Neural cell (in vitro differentiated cells): ENCODE measurements at regions not wholly inside any gene's neighbourhood (a gene's known extent, or its start where the extent isn't known, plus 50 kb on each side); places are given as distances from the start of the nearest gene placed in this dataset.

Source experiments
- H2AFZ ChIP-seq: fragments of 200-600, 300-800 bp; sonication (generic), shearing (Covaris generic); 2 replicates; pipeline ENCODE4 v1.6.0; 2014; ENCODE audit warnings: low read depth, mild to moderate bottlenecking, antibody characterized with exemption, low read length, moderate library complexity
- H3F3A ChIP-seq: fragments of 200-600 bp; shearing (Covaris generic); 2 replicates; pipeline ENCODE4 v1.6.1; 2016; ENCODE audit warnings: mild to moderate bottlenecking, moderate library complexity, mixed read lengths, antibody characterized with exemption, low read length; ENCODE audit not compliant: insufficient read depth, poor library complexity, severe bottlenecking
- H3K27ac ChIP-seq: fragments of 200-600, 300-800 bp; sonication (generic), shearing (Covaris generic); 2 replicates; pipeline ENCODE4 v1.5.1; 2014; ENCODE audit warnings: mild to moderate bottlenecking, low read length, moderate library complexity
- H3K27me3 ChIP-seq: fragments of 300-800, 200-600 bp; sonication (generic), shearing (Covaris generic); 2 replicates; pipeline ENCODE4 v1.6.0; 2014; ENCODE audit warnings: mild to moderate bottlenecking, low read depth, low read length, moderate library complexity; ENCODE audit not compliant: insufficient read depth
- H3K36me3 ChIP-seq: fragments of 300-800, 200-600 bp; sonication (generic), shearing (Covaris generic); 2 replicates; pipeline ENCODE4 v1.5.1; 2014; ENCODE audit warnings: mild to moderate bottlenecking, antibody characterized with exemption, low read length, moderate library complexity; ENCODE audit not compliant: insufficient read depth
- H3K4me2 ChIP-seq: fragments of 300-800, 200-600 bp; sonication (generic), shearing (Covaris generic); 2 replicates; pipeline ENCODE4 v1.6.0; 2014; ENCODE audit warnings: mild to moderate bottlenecking, low read length
- H3K4me3 ChIP-seq: fragments of 300-800, 200-600 bp; sonication (generic), shearing (Covaris generic); 2 replicates; pipeline ENCODE4 v1.5.1; 2014; ENCODE audit warnings: mild to moderate bottlenecking, low read length, moderate library complexity
- H3K79me2 ChIP-seq: fragments of 200-600 bp; shearing (Covaris generic); replicated peaks from 2 replicates; pipeline ENCODE4 v1.6.0; 2014; ENCODE audit warnings: mild to moderate bottlenecking, low read length, moderate library complexity; ENCODE audit not compliant: insufficient read depth
- H3K9ac ChIP-seq: fragments of 300-800, 200-600 bp; sonication (generic), shearing (Covaris generic); 2 replicates; pipeline ENCODE4 v1.6.1; 2016; ENCODE audit warnings: mild to moderate bottlenecking, low read length, mixed read lengths
- H3K9me2 ChIP-seq: fragments of 200-600 bp; shearing (Covaris generic); 2 replicates; pipeline ENCODE4 v1.6.1; 2016; ENCODE audit warnings: mild to moderate bottlenecking, low read length, mixed read lengths; ENCODE audit not compliant: insufficient read depth
- H3K9me3 ChIP-seq: fragments of 200-600, 300-800 bp; sonication (generic), shearing (Covaris generic); 2 replicates; pipeline ENCODE4 v1.6.1; 2016; ENCODE audit warnings: mild to moderate bottlenecking, mixed run types, low read length, moderate library complexity, mixed read lengths
- H4K20me1 ChIP-seq: fragments of 200-600 bp; shearing (Covaris generic); 2 replicates; pipeline ENCODE4 v1.6.1; 2016; ENCODE audit warnings: mild to moderate bottlenecking, mixed run types; ENCODE audit not compliant: insufficient read depth
- EP300 ChIP-seq: fragments of 450-650 bp; conservative IDR thresholded peaks from 2 replicates; pipeline ENCODE4 v1.6.1; 2014; ENCODE audit warnings: antibody characterized with exemption, mild to moderate bottlenecking, moderate library complexity; ENCODE audit not compliant: poor library complexity, severe bottlenecking
- EZH2 ChIP-seq: fragments of 200-600, 300-800 bp; shearing (Covaris generic), sonication (generic); IDR thresholded peaks from 2 replicates; pipeline ENCODE4 v1.6.1; 2014; ENCODE audit warnings: antibody characterized with exemption, low read length, borderline replicate concordance, mild to moderate bottlenecking; ENCODE audit not compliant: insufficient read depth, poor library complexity, severe bottlenecking
- MXI1 ChIP-seq: fragments of 450-650 bp; conservative IDR thresholded peaks from 2 replicates; pipeline ENCODE4 v1.6.1; 2014; ENCODE audit warnings: antibody characterized with exemption, mild to moderate bottlenecking; ENCODE audit not compliant: poor library complexity, severe bottlenecking
- POLR2AphosphoS5 ChIP-seq: IDR thresholded peaks from 2 replicates; pipeline ENCODE4 v1.6.1; 2012
- RAD21 ChIP-seq: fragments of 450-650 bp; conservative IDR thresholded peaks from 2 replicates; pipeline ENCODE4 v1.6.1; 2014; ENCODE audit warnings: antibody characterized with exemption, mild to moderate bottlenecking, moderate library complexity
- SMC3 ChIP-seq: fragments of 450-650 bp; conservative IDR thresholded peaks from 2 replicates; pipeline ENCODE4 v1.6.1; 2014; ENCODE audit warnings: antibody characterized with exemption, mild to moderate bottlenecking, moderate library complexity; ENCODE audit not compliant: poor library complexity
- TAF1 ChIP-seq: IDR thresholded peaks from 2 replicates; pipeline ENCODE4 v1.6.1; 2012; ENCODE audit warnings: low read depth
- TF ChIP-seq, protein P1 (sequence below): IDR thresholded peaks from 2 replicates; pipeline ENCODE4 v1.6.1; 2012; ENCODE audit warnings: borderline replicate concordance
- TF ChIP-seq, protein P2 (sequence below): fragments of 450-650 bp; IDR thresholded peaks from 2 replicates; pipeline ENCODE4 v1.5.1; 2014; ENCODE audit warnings: antibody characterized with exemption, mild to moderate bottlenecking, moderate library complexity; ENCODE audit not compliant: poor library complexity, severe bottlenecking

DNA sequence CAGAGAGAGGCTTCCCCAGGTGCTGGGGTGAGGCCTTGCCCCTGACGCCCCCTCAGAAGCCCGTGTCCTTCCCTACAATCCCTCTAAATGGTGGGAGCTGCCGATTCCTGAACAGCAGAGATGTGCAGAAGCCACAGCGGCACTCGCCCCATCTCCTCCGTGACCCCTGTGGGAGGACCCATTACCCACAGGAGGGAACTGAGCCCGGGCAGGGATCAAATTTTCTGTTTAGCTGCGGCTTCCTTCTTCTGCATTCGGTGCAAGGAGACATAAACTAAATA is 181.2 kb upstream of the RAB6C start:
- Histone ChIP-seq H2AFZ (no peak overlapping the region), H3K9ac (no peak overlapping the region), H3K4me2 (no peak overlapping the region), H3K9me2 (no peaks in the 10 kb centered on the region), H4K20me1 (no peaks in the 10 kb centered on the region), H3F3A (no peaks in the 10 kb centered on the region), H3K9me3 (no peaks in the 10 kb centered on the region), H3K79me2 (no peaks in the 10 kb centered on the region), H3K36me3 (no peaks in the 10 kb centered on the region), H3K27ac (no peak overlapping the region), H3K27me3 (no peaks in the 10 kb centered on the region), H3K4me3 (no peak overlapping the region)
- TF ChIP-seq SMC3 = no peak
- no peak for TF ChIP-seq EZH2
- TF ChIP-seq, protein P1, sequence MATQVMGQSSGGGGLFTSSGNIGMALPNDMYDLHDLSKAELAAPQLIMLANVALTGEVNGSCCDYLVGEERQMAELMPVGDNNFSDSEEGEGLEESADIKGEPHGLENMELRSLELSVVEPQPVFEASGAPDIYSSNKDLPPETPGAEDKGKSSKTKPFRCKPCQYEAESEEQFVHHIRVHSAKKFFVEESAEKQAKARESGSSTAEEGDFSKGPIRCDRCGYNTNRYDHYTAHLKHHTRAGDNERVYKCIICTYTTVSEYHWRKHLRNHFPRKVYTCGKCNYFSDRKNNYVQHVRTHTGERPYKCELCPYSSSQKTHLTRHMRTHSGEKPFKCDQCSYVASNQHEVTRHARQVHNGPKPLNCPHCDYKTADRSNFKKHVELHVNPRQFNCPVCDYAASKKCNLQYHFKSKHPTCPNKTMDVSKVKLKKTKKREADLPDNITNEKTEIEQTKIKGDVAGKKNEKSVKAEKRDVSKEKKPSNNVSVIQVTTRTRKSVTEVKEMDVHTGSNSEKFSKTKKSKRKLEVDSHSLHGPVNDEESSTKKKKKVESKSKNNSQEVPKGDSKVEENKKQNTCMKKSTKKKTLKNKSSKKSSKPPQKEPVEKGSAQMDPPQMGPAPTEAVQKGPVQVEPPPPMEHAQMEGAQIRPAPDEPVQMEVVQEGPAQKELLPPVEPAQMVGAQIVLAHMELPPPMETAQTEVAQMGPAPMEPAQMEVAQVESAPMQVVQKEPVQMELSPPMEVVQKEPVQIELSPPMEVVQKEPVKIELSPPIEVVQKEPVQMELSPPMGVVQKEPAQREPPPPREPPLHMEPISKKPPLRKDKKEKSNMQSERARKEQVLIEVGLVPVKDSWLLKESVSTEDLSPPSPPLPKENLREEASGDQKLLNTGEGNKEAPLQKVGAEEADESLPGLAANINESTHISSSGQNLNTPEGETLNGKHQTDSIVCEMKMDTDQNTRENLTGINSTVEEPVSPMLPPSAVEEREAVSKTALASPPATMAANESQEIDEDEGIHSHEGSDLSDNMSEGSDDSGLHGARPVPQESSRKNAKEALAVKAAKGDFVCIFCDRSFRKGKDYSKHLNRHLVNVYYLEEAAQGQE = no peak

DNA sequence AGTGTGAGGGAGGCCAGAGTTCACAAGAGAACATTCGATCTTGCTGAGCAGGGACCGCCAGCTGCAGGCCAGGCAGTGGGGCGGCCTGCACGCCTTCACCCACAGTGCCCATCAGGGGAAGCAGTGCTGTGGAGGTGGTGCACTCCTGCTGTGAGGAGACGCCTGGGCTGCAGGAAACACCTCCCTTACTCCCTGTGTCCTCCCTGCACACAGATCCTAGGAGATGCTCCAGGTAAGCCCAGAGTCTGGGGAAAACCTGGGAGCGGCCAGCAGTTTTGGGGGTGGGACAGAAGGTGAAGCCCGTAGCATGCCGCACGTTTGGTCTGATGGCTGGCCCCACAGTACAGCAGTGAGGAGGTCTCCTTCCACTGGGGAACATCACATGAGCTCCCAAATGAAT is 180.8 kb upstream of the RAB6C start:
- Histone ChIP-seq H3K36me3 (no peaks in the 10 kb centered on the region), H2AFZ (no peak overlapping the region), H3K27ac (no peak overlapping the region), H3K79me2 (no peaks in the 10 kb centered on the region), H3K9ac (no peak overlapping the region), H3K4me2 (no peak overlapping the region), H3K9me2 (no peaks in the 10 kb centered on the region), H3K9me3 (no peaks in the 10 kb centered on the region), H3F3A (no peaks in the 10 kb centered on the region), H3K4me3 (no peak overlapping the region), H3K27me3 (no peaks in the 10 kb centered on the region), H4K20me1 (no peaks in the 10 kb centered on the region)
- TF ChIP-seq RAD21 (no peak), TAF1 (no peak), MXI1 (no peak), EZH2 (no peak), POLR2AphosphoS5 (no peak), EP300 (no peak), SMC3 (no peak)
- TF ChIP-seq, protein P1 = no peak
- TF ChIP-seq, protein P2, sequence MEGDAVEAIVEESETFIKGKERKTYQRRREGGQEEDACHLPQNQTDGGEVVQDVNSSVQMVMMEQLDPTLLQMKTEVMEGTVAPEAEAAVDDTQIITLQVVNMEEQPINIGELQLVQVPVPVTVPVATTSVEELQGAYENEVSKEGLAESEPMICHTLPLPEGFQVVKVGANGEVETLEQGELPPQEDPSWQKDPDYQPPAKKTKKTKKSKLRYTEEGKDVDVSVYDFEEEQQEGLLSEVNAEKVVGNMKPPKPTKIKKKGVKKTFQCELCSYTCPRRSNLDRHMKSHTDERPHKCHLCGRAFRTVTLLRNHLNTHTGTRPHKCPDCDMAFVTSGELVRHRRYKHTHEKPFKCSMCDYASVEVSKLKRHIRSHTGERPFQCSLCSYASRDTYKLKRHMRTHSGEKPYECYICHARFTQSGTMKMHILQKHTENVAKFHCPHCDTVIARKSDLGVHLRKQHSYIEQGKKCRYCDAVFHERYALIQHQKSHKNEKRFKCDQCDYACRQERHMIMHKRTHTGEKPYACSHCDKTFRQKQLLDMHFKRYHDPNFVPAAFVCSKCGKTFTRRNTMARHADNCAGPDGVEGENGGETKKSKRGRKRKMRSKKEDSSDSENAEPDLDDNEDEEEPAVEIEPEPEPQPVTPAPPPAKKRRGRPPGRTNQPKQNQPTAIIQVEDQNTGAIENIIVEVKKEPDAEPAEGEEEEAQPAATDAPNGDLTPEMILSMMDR = no peak
